PC-9 (cell line): ENCODE measurements at regions not wholly inside any gene's neighbourhood (a gene's known extent, or its start where the extent isn't known, plus 50 kb on each side); places are given as distances from the start of the nearest gene placed in this dataset.

ENCODE experiments used
- BruUV-seq: library from RNA; stranded (reverse); fragments of 400-500 nt; replicated peaks from 2 replicates; lab custom pipeline; 2021; lab: Mats Ljungman, UMichigan
- CTCF ChIA-PET: fragments of 300-600 bp; sonication (Branson Sonifier 250); formaldehyde crosslinking; loops from one replicate; lab custom pipeline; 2022; ENCODE audit warnings: antibody characterized with exemption; lab: Charles Lee
- POLR2A ChIA-PET: fragments of 300-600 bp; sonication (Branson Sonifier 250); formaldehyde crosslinking; loops from one replicate; lab custom pipeline; 2022; ENCODE audit warnings: antibody characterized with exemption; ENCODE audit not compliant: unreplicated experiment; lab: Charles Lee
- DNase-seq, 2 experiments: peaks; one replicate each; pipeline versions ENCODE4 v3.0.0 to v3.0.0-alpha.2; 2015 to 2022; ENCODE audit warnings: mixed read lengths in 1 of 2
- H2AFZ ChIP-seq: fragments of 200-600 bp; sonication (generic); 2 replicates; pipeline ENCODE4 v1.8.1; 2017; ENCODE audit warnings: antibody characterized with exemption
- H3F3A ChIP-seq: fragments of 200-600 bp; sonication (generic); 2 replicates; pipeline ENCODE4 v1.8.1; 2017; ENCODE audit warnings: antibody characterized with exemption, mild to moderate bottlenecking, low read depth; ENCODE audit not compliant: insufficient read depth
- H3K27ac ChIP-seq: fragments of 200-600 bp; sonication (generic); 2 replicates; pipeline ENCODE4 v1.6.1; 2016; ENCODE audit warnings: mixed run types
- H3K27me3 ChIP-seq: fragments of 200-600 bp; sonication (generic); 2 replicates; pipeline ENCODE4 v1.6.1; 2016; ENCODE audit warnings: low read depth, mixed run types; ENCODE audit not compliant: insufficient read depth
- H3K36me3 ChIP-seq: fragments of 200-600 bp; sonication (generic); 2 replicates; pipeline ENCODE4 v1.6.1; 2016; ENCODE audit warnings: low read depth, mixed run types
- H3K4me1 ChIP-seq: fragments of 200-600 bp; sonication (generic); replicated peaks from 2 replicates; pipeline ENCODE4 v1.6.1; 2016; ENCODE audit warnings: mixed run types; ENCODE audit not compliant: insufficient read depth
- H3K4me2 ChIP-seq: fragments of 200-600 bp; sonication (generic); 2 replicates; pipeline ENCODE4 v1.6.1; 2017; ENCODE audit warnings: mixed run types
- H3K4me3 ChIP-seq: fragments of 200-600 bp; sonication (generic); 2 replicates; pipeline ENCODE4 v1.6.1; 2016; ENCODE audit warnings: mixed run types
- H3K79me2 ChIP-seq: fragments of 200-600 bp; sonication (generic); 2 replicates; pipeline ENCODE4 v1.6.1; 2017; ENCODE audit warnings: low read depth, mixed run types
- H3K9me2 ChIP-seq: fragments of 200-600 bp; sonication (generic); 2 replicates; pipeline ENCODE4 v1.8.1; 2017; ENCODE audit warnings: mild to moderate bottlenecking; ENCODE audit not compliant: insufficient read depth
- H3K9me3 ChIP-seq: fragments of 200-600 bp; sonication (generic); 2 replicates; pipeline ENCODE4 v1.8.1; 2016; ENCODE audit warnings: low read depth; ENCODE audit not compliant: insufficient read depth
- H4K20me1 ChIP-seq: fragments of 200-600 bp; sonication (generic); 2 replicates; pipeline ENCODE4 v1.8.1; 2017; ENCODE audit not compliant: insufficient read depth
- CTCF ChIP-seq: fragments of 200-600 bp; sonication (generic); conservative IDR thresholded peaks from 2 replicates; pipeline ENCODE4 v1.6.1; 2017; ENCODE audit warnings: mixed run types, antibody characterized with exemption, mild to moderate bottlenecking, moderate library complexity
- EZH2 ChIP-seq: fragments of 200-600 bp; sonication (generic); IDR thresholded peaks from 2 replicates; pipeline ENCODE4 v1.8.0; 2017; ENCODE audit warnings: antibody characterized with exemption, low read depth
- intact Hi-C: fragments of 100-400 bp; cut with micrococcal nuclease; formaldehyde crosslinking; loops from one replicate; pipeline ENCODE4 v1.10.0; 2022; ENCODE audit not compliant: unreplicated experiment

- no peak overlapping the region for H3K4me2 ChIP-seq
- H3K9me3 ChIP-seq: no peaks in the 10 kb centered on the region
- H3K9me2 ChIP-seq: no peaks in the 10 kb centered on the region
- BruUV-seq: no TSS peak
- H3K36me3 ChIP-seq: no peaks in the 10 kb centered on the region
- H3K4me1 ChIP-seq: no peaks in the 10 kb centered on the region
- H3F3A ChIP-seq: no peaks in the 10 kb centered on the region
- ChIA-PET CTCF (no interaction called here), POLR2A (no interaction called here)
- no peak overlapping the region for H3K4me3 ChIP-seq
- intact Hi-C loops: no loop called here
- DNase-seq: no peak
- no peaks in the 10 kb centered on the region for H4K20me1 ChIP-seq
- no peaks in the 10 kb centered on the region for H3K79me2 ChIP-seq
- H3K27ac ChIP-seq: no peak overlapping the region
- no peak overlapping the region for H2AFZ ChIP-seq
- TF ChIP-seq EZH2 (no peak), CTCF (no peak)
- no peaks in the 10 kb centered on the region for H3K27me3 ChIP-seq
Measured at GRCh38 chr2:167450364-167450763, 562.1 kb downstream of the XIRP2 start.

- no peaks in the 10 kb centered on the region for H4K20me1 ChIP-seq
- CTCF ChIA-PET: no interaction called here
- H3K4me2 ChIP-seq: no peak overlapping the region
- no peak for DNase-seq
- intact Hi-C loops: no loop called here
- POLR2A ChIA-PET: no interaction called here
- H2AFZ ChIP-seq: no peak overlapping the region
- no peak overlapping the region for H3K4me3 ChIP-seq
- no peaks in the 10 kb centered on the region for H3K9me3 ChIP-seq
- H3K36me3 ChIP-seq: no peaks in the 10 kb centered on the region
- H3F3A ChIP-seq: no peaks in the 10 kb centered on the region
- no peak overlapping the region for H3K27ac ChIP-seq
- H3K4me1 ChIP-seq: no peaks in the 10 kb centered on the region
- no peaks in the 10 kb centered on the region for H3K27me3 ChIP-seq
- BruUV-seq: no TSS peak
- no peak for TF ChIP-seq CTCF
- TF ChIP-seq EZH2: no peak
- no peaks in the 10 kb centered on the region for H3K9me2 ChIP-seq
- no peaks in the 10 kb centered on the region for H3K79me2 ChIP-seq
Measured at GRCh38 chr2:167440382-167440781, 552.1 kb downstream of the XIRP2 start.

GRCh38 chr2:167438206-167438605, 549.9 kb downstream of the XIRP2 start:
- Histone ChIP-seq H3K9me2 (no peaks in the 10 kb centered on the region), H3K4me1 (no peaks in the 10 kb centered on the region), H3K27ac (no peak overlapping the region), H3K4me3 (no peak overlapping the region), H3K27me3 (no peaks in the 10 kb centered on the region), H3F3A (no peaks in the 10 kb centered on the region), H4K20me1 (no peaks in the 10 kb centered on the region), H3K9me3 (no peaks in the 10 kb centered on the region), H2AFZ (no peak overlapping the region), H3K4me2 (no peak overlapping the region), H3K36me3 (no peaks in the 10 kb centered on the region), H3K79me2 (no peaks in the 10 kb centered on the region)
- TF ChIP-seq CTCF: no peak
- TF ChIP-seq EZH2: no peak
- CTCF ChIA-PET: no interaction called here
- intact Hi-C loops: no loop called here
- BruUV-seq: no TSS peak
- POLR2A ChIA-PET: no interaction called here
- DNase-seq: no peak
